Nephron progenitor cell (in vitro differentiated cells): ENCODE measurements at regions not wholly inside any gene's neighbourhood (a gene's known extent, or its start where the extent isn't known, plus 50 kb on each side); places are given as distances from the start of the nearest gene placed in this dataset.

Source experiments
- DNase-seq: peaks from one replicate; pipeline ENCODE4 v3.0.0; 2021
- H3K27ac Mint-ChIP-seq: 2 replicates; pipeline ENCODE4 v1.8.0; 2021; ENCODE audit warnings: mild to moderate bottlenecking, moderate library complexity, mixed read lengths
- H3K27me3 Mint-ChIP-seq: 2 replicates; pipeline ENCODE4 v1.8.0; 2021; ENCODE audit warnings: mild to moderate bottlenecking, low read depth, mixed read lengths; ENCODE audit not compliant: poor library complexity
- H3K36me3 Mint-ChIP-seq: 2 replicates; pipeline ENCODE4 v1.8.0; 2021; ENCODE audit warnings: low read depth, mixed read lengths
- H3K4me1 Mint-ChIP-seq: 2 replicates; pipeline ENCODE4 v1.8.0; 2021; ENCODE audit warnings: mixed read lengths
- H3K4me3 Mint-ChIP-seq: 2 replicates; pipeline ENCODE4 v1.8.0; 2021; ENCODE audit warnings: mild to moderate bottlenecking, moderate library complexity, mixed read lengths
- H3K9me3 Mint-ChIP-seq: 2 replicates; pipeline ENCODE4 v1.8.0; 2021; ENCODE audit warnings: mild to moderate bottlenecking, moderate library complexity, mixed read lengths
- TF ChIP-seq, protein P1 (sequence below): fragments of 200-600 bp; sonication (generic); IDR thresholded peaks from 2 replicates; pipeline ENCODE4 v1.5.0; 2021; ENCODE audit warnings: antibody characterized with exemption

DNA sequence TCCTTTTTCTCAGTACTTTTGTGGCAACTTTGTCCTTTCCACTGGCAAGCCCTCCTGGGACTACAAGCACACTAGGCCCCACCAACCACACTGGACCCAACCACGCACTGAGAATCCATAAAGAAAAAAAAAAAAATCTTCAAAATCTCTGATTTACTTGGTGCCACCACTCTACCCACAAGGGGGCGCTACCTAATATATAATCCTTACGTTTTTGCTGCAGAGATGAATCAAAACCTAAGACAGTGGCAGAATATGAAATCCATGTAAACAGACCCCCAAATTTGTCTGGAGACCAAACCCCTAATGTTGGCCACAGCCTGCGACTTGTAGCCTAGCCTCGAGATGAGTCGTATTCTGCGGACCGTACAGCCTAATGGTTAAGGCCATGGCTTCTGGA, 63.5 kb upstream of the ARHGAP36 start:
- no peaks in the 10 kb centered on the region for H3K9me3 Mint-ChIP-seq

DNA sequence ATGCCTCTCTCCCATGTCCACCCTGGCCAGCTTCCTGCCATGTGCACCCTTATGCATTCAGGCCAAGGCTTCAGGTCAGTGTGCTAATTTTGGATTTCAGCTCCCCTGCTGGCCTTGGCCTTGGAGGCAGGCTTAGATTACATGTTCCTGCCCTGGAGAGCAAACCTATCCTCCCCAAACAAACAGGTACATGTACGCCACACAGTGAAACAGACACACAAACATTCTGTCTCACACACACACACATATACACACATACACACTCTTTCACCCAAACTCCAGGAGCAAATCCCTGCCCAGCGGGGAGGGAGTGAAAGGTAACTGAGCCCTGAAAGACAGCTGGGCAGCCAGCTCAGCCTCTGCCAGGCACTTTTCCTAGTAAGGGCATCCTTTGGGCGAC, 62.7 kb upstream of the ARHGAP36 start:
- H3K36me3 Mint-ChIP-seq, result no peaks in the 10 kb centered on the region
- H3K27me3 Mint-ChIP-seq, result peaks cover 20% of the 10 kb centered on the region
- H3K4me3 Mint-ChIP-seq, result no peak overlapping the region
- no peak for DNase-seq
- no peaks in the 10 kb centered on the region for H3K9me3 Mint-ChIP-seq
- no peak overlapping the region for H3K27ac Mint-ChIP-seq
- TF ChIP-seq, protein P1, sequence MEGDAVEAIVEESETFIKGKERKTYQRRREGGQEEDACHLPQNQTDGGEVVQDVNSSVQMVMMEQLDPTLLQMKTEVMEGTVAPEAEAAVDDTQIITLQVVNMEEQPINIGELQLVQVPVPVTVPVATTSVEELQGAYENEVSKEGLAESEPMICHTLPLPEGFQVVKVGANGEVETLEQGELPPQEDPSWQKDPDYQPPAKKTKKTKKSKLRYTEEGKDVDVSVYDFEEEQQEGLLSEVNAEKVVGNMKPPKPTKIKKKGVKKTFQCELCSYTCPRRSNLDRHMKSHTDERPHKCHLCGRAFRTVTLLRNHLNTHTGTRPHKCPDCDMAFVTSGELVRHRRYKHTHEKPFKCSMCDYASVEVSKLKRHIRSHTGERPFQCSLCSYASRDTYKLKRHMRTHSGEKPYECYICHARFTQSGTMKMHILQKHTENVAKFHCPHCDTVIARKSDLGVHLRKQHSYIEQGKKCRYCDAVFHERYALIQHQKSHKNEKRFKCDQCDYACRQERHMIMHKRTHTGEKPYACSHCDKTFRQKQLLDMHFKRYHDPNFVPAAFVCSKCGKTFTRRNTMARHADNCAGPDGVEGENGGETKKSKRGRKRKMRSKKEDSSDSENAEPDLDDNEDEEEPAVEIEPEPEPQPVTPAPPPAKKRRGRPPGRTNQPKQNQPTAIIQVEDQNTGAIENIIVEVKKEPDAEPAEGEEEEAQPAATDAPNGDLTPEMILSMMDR, result no peak
- H3K4me1 Mint-ChIP-seq, result peaks cover 9% of the 10 kb centered on the region

More for the DNA sequence above, 63.5 kb upstream of the ARHGAP36 start:
- DNase-seq, result peak; percentile 58
- Mint-ChIP-seq H3K36me3 (no peaks in the 10 kb centered on the region), H3K4me1 (peaks cover 9% of the 10 kb centered on the region), H3K27ac (no peak overlapping the region), H3K27me3 (peaks cover 20% of the 10 kb centered on the region), H3K4me3 (no peak overlapping the region)
- TF ChIP-seq, protein P1, result peak; percentile 78

DNA sequence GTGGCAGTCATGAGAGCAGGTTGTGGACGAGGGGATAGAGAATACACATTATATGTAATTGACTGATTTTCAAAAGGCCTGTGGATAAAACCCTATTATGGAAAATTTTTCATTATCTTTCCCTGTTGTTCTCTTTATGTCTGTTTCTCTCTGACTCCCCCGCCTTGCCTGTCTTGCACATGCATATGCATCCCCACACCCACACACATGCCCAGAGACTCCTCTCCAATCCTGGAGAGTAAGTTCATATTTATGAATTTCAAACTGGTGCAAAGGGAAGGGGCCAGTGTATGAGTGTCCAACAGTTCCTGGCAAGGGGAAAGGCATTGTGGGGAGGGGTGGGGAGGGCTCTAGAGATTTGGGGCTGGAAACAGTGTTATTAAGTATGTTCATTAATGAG, 60.8 kb upstream of the ARHGAP36 start:
- H3K4me3 Mint-ChIP-seq, result no peak overlapping the region
- peaks cover 18% of the 10 kb centered on the region for H3K27me3 Mint-ChIP-seq
- no peaks in the 10 kb centered on the region for H3K36me3 Mint-ChIP-seq
- peaks cover 9% of the 10 kb centered on the region for H3K4me1 Mint-ChIP-seq
- H3K27ac Mint-ChIP-seq, result no peak overlapping the region
- DNase-seq, result no peak
- H3K9me3 Mint-ChIP-seq, result peaks cover 3% of the 10 kb centered on the region
- TF ChIP-seq, protein P1, result no peak

DNA sequence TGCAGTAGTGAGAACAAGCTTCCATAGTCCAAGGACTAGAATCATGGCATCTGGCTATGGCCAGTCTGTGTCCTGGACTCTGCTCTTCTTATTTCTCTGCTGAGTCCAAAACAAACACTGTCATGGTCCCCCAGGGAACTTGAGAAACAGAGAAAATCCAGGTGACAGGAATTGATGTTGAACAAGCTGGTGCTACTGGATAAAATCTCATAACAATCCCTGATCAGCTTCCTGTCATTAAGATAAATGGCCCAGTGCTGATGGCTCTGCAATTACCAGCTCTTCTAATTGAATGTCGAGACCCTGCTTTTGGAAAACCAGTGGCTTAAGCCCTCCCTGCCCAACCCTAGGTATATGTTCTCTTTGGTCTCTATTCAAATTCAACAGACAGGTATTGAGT, 58.8 kb upstream of the ARHGAP36 start:
- Mint-ChIP-seq H3K9me3 (peaks cover 8% of the 10 kb centered on the region), H3K4me3 (no peak overlapping the region)
- TF ChIP-seq, protein P1, result no peak

More for the DNA sequence above, 58.8 kb upstream of the ARHGAP36 start:
- peaks cover 14% of the 10 kb centered on the region for H3K27me3 Mint-ChIP-seq
- no peak overlapping the region for H3K27ac Mint-ChIP-seq
- DNase-seq, result no peak
- H3K4me1 Mint-ChIP-seq, result peaks cover 9% of the 10 kb centered on the region
- H3K36me3 Mint-ChIP-seq, result no peaks in the 10 kb centered on the region
